Activated T-helper 17 cell treated with anti-CD3 and anti-CD28 coated beads, Interleukin-2, amount 50 U/mL, for 72 hours (primary cell): ENCODE measurements at regions not wholly inside any gene's neighbourhood (a gene's known extent, or its start where the extent isn't known, plus 50 kb on each side); places are given as distances from the start of the nearest gene placed in this dataset.
"Not testable (repeated sequence)": the region's sequence is repeated elsewhere in the genome, so short reads cannot be mapped to it uniquely, and the experiment has no call there.

Experiments
- ATAC-seq: fragments of 150-1000 bp; cut with Tn5 transposase; replicated peaks from 2 replicates; pipeline ENCODE4 v1.10.0; 2021; ENCODE audit warnings: mild to moderate bottlenecking, moderate library complexity
- H3K27ac Mint-ChIP-seq: one replicate; pipeline ENCODE4 v1.8.0; 2022; ENCODE audit warnings: mixed read lengths
- H3K27me3 Mint-ChIP-seq: one replicate; pipeline ENCODE4 v1.8.0; 2022; ENCODE audit warnings: mixed read lengths
- H3K36me3 Mint-ChIP-seq: one replicate; pipeline ENCODE4 v1.8.0; 2022; ENCODE audit warnings: low read depth, mild to moderate bottlenecking, mixed read lengths
- H3K4me1 Mint-ChIP-seq: one replicate; pipeline ENCODE4 v1.8.0; 2022; ENCODE audit warnings: mixed read lengths
- H3K4me3 Mint-ChIP-seq: one replicate; pipeline ENCODE4 v1.8.0; 2022; ENCODE audit warnings: mild to moderate bottlenecking, mixed read lengths
- H3K9me3 Mint-ChIP-seq: one replicate; pipeline ENCODE4 v1.8.0; 2022; ENCODE audit warnings: mixed read lengths

- not testable (repeated sequence) for H3K36me3 Mint-ChIP-seq, H3K27ac Mint-ChIP-seq, H3K4me1 Mint-ChIP-seq, ATAC-seq, H3K27me3 Mint-ChIP-seq, H3K4me3 Mint-ChIP-seq, H3K9me3 Mint-ChIP-seq
These were observed 161.1 kb upstream of the FRG2C start for GRCh38 chr3:75502769-75503756.

GRCh38 chr3:75506603-75507002 is 157.5 kb upstream of the FRG2C start:
- H3K36me3 Mint-ChIP-seq = no peaks in the 10 kb centered on the region
- H3K27ac Mint-ChIP-seq = no peak overlapping the region
- ATAC-seq = no peak
- peaks cover 16% of the 10 kb centered on the region for H3K9me3 Mint-ChIP-seq
- no peaks in the 10 kb centered on the region for H3K4me1 Mint-ChIP-seq
- no peaks in the 10 kb centered on the region for H3K27me3 Mint-ChIP-seq
- H3K4me3 Mint-ChIP-seq = no peak overlapping the region

DNA sequence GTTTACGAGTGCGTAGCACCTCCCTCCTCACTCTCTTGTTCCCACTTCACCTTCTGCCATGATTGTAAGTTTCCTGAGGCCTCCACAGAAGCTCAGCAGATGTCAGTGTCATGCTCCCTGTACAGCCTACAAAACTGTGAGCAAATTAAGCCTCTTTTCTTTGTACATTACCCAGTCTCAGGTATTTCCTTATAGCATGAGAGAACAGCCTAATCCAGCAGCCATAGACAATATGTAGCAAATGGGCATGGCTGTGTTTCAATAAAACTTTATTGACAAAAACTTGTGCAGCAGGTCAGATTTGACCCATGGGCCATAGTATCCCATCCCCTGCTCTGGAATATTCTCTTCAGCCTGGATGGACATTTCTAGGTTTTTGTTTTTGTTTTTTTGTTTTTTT is 156.2 kb upstream of the FRG2C start:
- not testable (repeated sequence) for H3K4me3 Mint-ChIP-seq, ATAC-seq, H3K27me3 Mint-ChIP-seq, H3K27ac Mint-ChIP-seq, H3K4me1 Mint-ChIP-seq, H3K36me3 Mint-ChIP-seq
- H3K9me3 Mint-ChIP-seq = peaks cover 16% of the 10 kb centered on the region

- not testable (repeated sequence) for H3K4me1 Mint-ChIP-seq, H3K27me3 Mint-ChIP-seq, H3K36me3 Mint-ChIP-seq, H3K4me3 Mint-ChIP-seq, ATAC-seq, H3K27ac Mint-ChIP-seq
- peaks cover 12% of the 10 kb centered on the region for H3K9me3 Mint-ChIP-seq
These were observed 136.5 kb upstream of the FRG2C start for GRCh38 chr3:75527657-75528056.

DNA sequence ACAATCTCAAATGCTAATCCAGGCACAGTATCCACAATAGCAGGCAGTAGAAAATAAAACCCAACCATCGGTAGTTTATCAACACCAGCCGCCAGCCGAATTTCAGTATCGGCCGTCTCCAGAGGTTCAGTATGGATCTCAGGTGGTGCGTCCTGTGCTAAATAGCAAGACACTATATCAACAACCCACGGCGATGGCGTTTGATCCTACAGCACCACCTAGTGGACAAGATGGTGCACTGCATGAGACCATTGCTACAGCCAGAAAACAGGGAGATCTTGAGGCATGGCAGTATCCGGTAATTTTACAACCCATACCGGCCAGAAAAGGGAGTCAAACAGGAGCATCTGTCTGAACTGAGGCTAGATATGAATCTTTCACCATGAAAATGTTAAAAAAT is 112.0 kb upstream of the FRG2C start:
- not testable (repeated sequence) for H3K36me3 Mint-ChIP-seq, H3K4me3 Mint-ChIP-seq, H3K27ac Mint-ChIP-seq, H3K27me3 Mint-ChIP-seq, H3K4me1 Mint-ChIP-seq, ATAC-seq
- peaks cover 28% of the 10 kb centered on the region for H3K9me3 Mint-ChIP-seq

GRCh38 chr3:75564427-75564826 is 99.7 kb upstream of the FRG2C start:
- H3K27ac Mint-ChIP-seq, H3K9me3 Mint-ChIP-seq, H3K4me1 Mint-ChIP-seq, ATAC-seq, H3K4me3 Mint-ChIP-seq, H3K36me3 Mint-ChIP-seq, H3K27me3 Mint-ChIP-seq: not testable (repeated sequence)

- H3K36me3 Mint-ChIP-seq, ATAC-seq, H3K9me3 Mint-ChIP-seq, H3K27me3 Mint-ChIP-seq, H3K4me3 Mint-ChIP-seq, H3K4me1 Mint-ChIP-seq, H3K27ac Mint-ChIP-seq: not testable (repeated sequence)
These were observed 91.8 kb upstream of the FRG2C start for GRCh38 chr3:75572303-75572702.

- Mint-ChIP-seq H3K4me3 (peak overlapping the region; percentile 66), H3K27me3 (peaks cover 30% of the 10 kb centered on the region)
- ATAC-seq, H3K9me3 Mint-ChIP-seq, H3K27ac Mint-ChIP-seq, H3K4me1 Mint-ChIP-seq, H3K36me3 Mint-ChIP-seq: not testable (repeated sequence)
These were observed 85.0 kb upstream of the FRG2C start for GRCh38 chr3:75579091-75579490.

- not testable (repeated sequence) for ATAC-seq, H3K36me3 Mint-ChIP-seq, H3K27ac Mint-ChIP-seq, H3K4me1 Mint-ChIP-seq, H3K9me3 Mint-ChIP-seq
- H3K4me3 Mint-ChIP-seq = peak overlapping the region; percentile 66
- peaks cover 33% of the 10 kb centered on the region for H3K27me3 Mint-ChIP-seq
These were observed 84.6 kb upstream of the FRG2C start for GRCh38 chr3:75579536-75579935.

GRCh38 chr3:75579981-75580782 is 83.9 kb upstream of the FRG2C start:
- not testable (repeated sequence) for H3K4me1 Mint-ChIP-seq, H3K36me3 Mint-ChIP-seq, ATAC-seq, H3K27ac Mint-ChIP-seq, H3K9me3 Mint-ChIP-seq
- Mint-ChIP-seq H3K27me3 (peaks cover 33% of the 10 kb centered on the region), H3K4me3 (peak overlapping the region; percentile 66)

- not testable (repeated sequence) for H3K4me3 Mint-ChIP-seq, H3K9me3 Mint-ChIP-seq, H3K27ac Mint-ChIP-seq, H3K4me1 Mint-ChIP-seq, ATAC-seq, H3K36me3 Mint-ChIP-seq
- H3K27me3 Mint-ChIP-seq = peaks cover 33% of the 10 kb centered on the region
These were observed 81.6 kb upstream of the FRG2C start for GRCh38 chr3:75582536-75582935.

- H3K4me1 Mint-ChIP-seq, H3K27ac Mint-ChIP-seq, ATAC-seq, H3K9me3 Mint-ChIP-seq, H3K36me3 Mint-ChIP-seq, H3K4me3 Mint-ChIP-seq: not testable (repeated sequence)
- H3K27me3 Mint-ChIP-seq = peaks cover 31% of the 10 kb centered on the region
These were observed 81.0 kb upstream of the FRG2C start for GRCh38 chr3:75583116-75583515.

GRCh38 chr3:75587695-75588094 is 76.4 kb upstream of the FRG2C start:
- H3K9me3 Mint-ChIP-seq, H3K4me3 Mint-ChIP-seq, H3K27me3 Mint-ChIP-seq, H3K36me3 Mint-ChIP-seq, ATAC-seq, H3K4me1 Mint-ChIP-seq, H3K27ac Mint-ChIP-seq: not testable (repeated sequence)

- H3K27me3 Mint-ChIP-seq, ATAC-seq, H3K4me3 Mint-ChIP-seq, H3K27ac Mint-ChIP-seq, H3K4me1 Mint-ChIP-seq, H3K36me3 Mint-ChIP-seq, H3K9me3 Mint-ChIP-seq: not testable (repeated sequence)
These were observed 73.7 kb upstream of the FRG2C start for GRCh38 chr3:75590382-75590781.

GRCh38 chr3:75604286-75604934 is 59.7 kb upstream of the FRG2C start:
- H3K27me3 Mint-ChIP-seq, H3K4me3 Mint-ChIP-seq, H3K4me1 Mint-ChIP-seq, H3K9me3 Mint-ChIP-seq, H3K27ac Mint-ChIP-seq, ATAC-seq, H3K36me3 Mint-ChIP-seq: not testable (repeated sequence)
